Fibroblast of villous mesenchyme (primary cell): ENCODE measurements at regions not wholly inside any gene's neighbourhood (a gene's known extent, or its start where the extent isn't known, plus 50 kb on each side); places are given as distances from the start of the nearest gene placed in this dataset.

ENCODE experiments used
- DNase-seq: peaks from one replicate; pipeline ENCODE4 v3.0.0-alpha.2; 2010; ENCODE audit warnings: low read depth
- H3K4me3 ChIP-seq: 2 replicates; pipeline ENCODE4 v1.5.1; 2011; ENCODE audit warnings: low read depth, mild to moderate bottlenecking, low read length
- CTCF ChIP-seq: IDR thresholded peaks from 2 replicates; pipeline ENCODE4 v1.5.1; 2012; ENCODE audit warnings: low read depth, mild to moderate bottlenecking, low read length; ENCODE audit not compliant: insufficient read depth

GRCh38 chr21:16913010-16913409 lies 599.8 kb upstream of the CXADR start:
- DNase-seq = no peak
- H3K4me3 ChIP-seq = no peak overlapping the region
- no peak for TF ChIP-seq CTCF

GRCh38 chr21:16928439-16928838 lies 584.4 kb upstream of the CXADR start:
- DNase-seq = no peak
- no peak for TF ChIP-seq CTCF
- H3K4me3 ChIP-seq = no peak overlapping the region

- no peak for DNase-seq
- TF ChIP-seq CTCF = no peak
- H3K4me3 ChIP-seq = no peak overlapping the region
Measured at GRCh38 chr21:16932314-16932713, 580.5 kb upstream of the CXADR start.

- peak; percentile 45 for TF ChIP-seq CTCF
- H3K4me3 ChIP-seq = no peak overlapping the region
- peak; percentile 5 for DNase-seq
Measured at GRCh38 chr21:16942703-16943102, 570.1 kb upstream of the CXADR start.

GRCh38 chr21:16943231-16943630 lies 569.6 kb upstream of the CXADR start:
- no peak for TF ChIP-seq CTCF
- H3K4me3 ChIP-seq = no peak overlapping the region
- DNase-seq = no peak

GRCh38 chr21:16945580-16945979 lies 567.3 kb upstream of the CXADR start:
- H3K4me3 ChIP-seq = no peak overlapping the region
- DNase-seq = no peak
- no peak for TF ChIP-seq CTCF

GRCh38 chr21:16956824-16957223 lies 556.0 kb upstream of the CXADR start:
- TF ChIP-seq CTCF = no peak
- H3K4me3 ChIP-seq = no peak overlapping the region
- DNase-seq = no peak
